Panc1 (cell line): ENCODE measurements at regions not wholly inside any gene's neighbourhood (a gene's known extent, or its start where the extent isn't known, plus 50 kb on each side); places are given as distances from the start of the nearest gene placed in this dataset.

Source experiments
- ATAC-seq: fragments of 200-7000 bp; cut with Tn5 transposase; 2 replicates; pipeline ENCODE4 v1.9.1; 2020; ENCODE audit warnings: mild to moderate bottlenecking, moderate library complexity
- BruUV-seq: library from RNA; stranded (reverse); fragments of 400-500 nt; replicated peaks from 2 replicates; lab custom pipeline; 2021; lab: Mats Ljungman, UMichigan
- CTCF ChIA-PET: fragments of 300-600 bp; sonication (Branson Sonifier 250); formaldehyde crosslinking; loops from one replicate; lab custom pipeline; 2022; ENCODE audit warnings: antibody characterized with exemption; lab: Charles Lee
- POLR2A ChIA-PET: fragments of 300-600 bp; sonication (Branson Sonifier 250); formaldehyde crosslinking; loops from one replicate; lab custom pipeline; 2022; ENCODE audit warnings: antibody characterized with exemption; lab: Charles Lee
- DNase-seq: peaks from one replicate; pipeline ENCODE4 v3.0.0-alpha.2; 2010; ENCODE audit warnings: low read depth, low spot score
- H3K27ac ChIP-seq: 2 replicates; pipeline ENCODE4 v1.5.1; 2011; ENCODE audit warnings: mild to moderate bottlenecking, low read length, inconsistent platforms
- H3K27me3 ChIP-seq: fragments of 200-500 bp; sonication (Bioruptor generic); 2 replicates; pipeline ENCODE4 v1.6.0; 2014; ENCODE audit warnings: low read length, inconsistent platforms; ENCODE audit not compliant: control insufficient read depth, insufficient read depth
- H3K36me3 ChIP-seq: fragments of 200-500 bp; sonication (Bioruptor generic); 2 replicates; pipeline ENCODE4 v1.5.1; 2014; ENCODE audit warnings: inconsistent platforms, mild to moderate bottlenecking, low read length, moderate library complexity; ENCODE audit not compliant: control insufficient read depth, insufficient read depth
- H3K4me1 ChIP-seq: 2 replicates; pipeline ENCODE4 v1.5.1; 2011; ENCODE audit warnings: inconsistent platforms, mild to moderate bottlenecking, low read length, moderate library complexity; ENCODE audit not compliant: control insufficient read depth, insufficient read depth
- H3K4me3 ChIP-seq, 2 experiments: 2 replicates each; pipeline ENCODE4 v1.5.1; 2011 to 2012; ENCODE audit warnings: low read depth in 2 of 2, low read length in 2 of 2, mild to moderate bottlenecking in 2 of 2, inconsistent platforms in 1 of 2, moderate library complexity in 1 of 2
- H3K9me3 ChIP-seq: fragments of 200-500 bp; sonication (Bioruptor generic); 2 replicates; pipeline ENCODE4 v1.5.1; 2014; ENCODE audit warnings: low read depth, mild to moderate bottlenecking, inconsistent platforms, low read length, moderate library complexity; ENCODE audit not compliant: control insufficient read depth, insufficient read depth
- POLR2AphosphoS5 ChIP-seq: IDR thresholded peaks from 2 replicates; pipeline ENCODE4 v1.6.1; 2012; ENCODE audit warnings: mild to moderate bottlenecking, low read depth, low read length, moderate library complexity
- SIN3A ChIP-seq: IDR thresholded peaks from 2 replicates; pipeline ENCODE4 v1.6.1; 2012; ENCODE audit warnings: low read depth, mild to moderate bottlenecking, low read length, moderate library complexity, borderline replicate concordance; ENCODE audit not compliant: insufficient read depth
- TCF7L2 ChIP-seq: IDR thresholded peaks from 2 replicates; pipeline ENCODE4 v1.6.1; 2011; ENCODE audit warnings: mild to moderate bottlenecking, low read depth, low read length, inconsistent platforms
- in situ Hi-C: cut with HindIII; loops from 2 replicates; pipeline ENCODE4 v1.10.0; 2016; ENCODE audit warnings: low sequenced_read_pairs, low pct_unique_long_range_greater_than_20kb
- intact Hi-C: fragments of 100-400 bp; cut with micrococcal nuclease; formaldehyde crosslinking; loops from one replicate; pipeline ENCODE4 v1.10.0; 2022; ENCODE audit not compliant: unreplicated experiment
- TF ChIP-seq, protein P1 (sequence below): fragments of 450-650 bp; IDR thresholded peaks from 2 replicates; pipeline ENCODE4 v1.5.1; 2017; ENCODE audit warnings: mild to moderate bottlenecking
- TF ChIP-seq, protein P2 (sequence below), 2 experiments: IDR thresholded peaks; 2 replicates each; pipeline ENCODE4 v1.6.1; 2011 to 2012; ENCODE audit warnings: low read depth in 2 of 2, control low read depth in 1 of 2, low read length in 1 of 2, mild to moderate bottlenecking in 1 of 2, moderate library complexity in 1 of 2; ENCODE audit not compliant: insufficient read depth in 1 of 2

DNA sequence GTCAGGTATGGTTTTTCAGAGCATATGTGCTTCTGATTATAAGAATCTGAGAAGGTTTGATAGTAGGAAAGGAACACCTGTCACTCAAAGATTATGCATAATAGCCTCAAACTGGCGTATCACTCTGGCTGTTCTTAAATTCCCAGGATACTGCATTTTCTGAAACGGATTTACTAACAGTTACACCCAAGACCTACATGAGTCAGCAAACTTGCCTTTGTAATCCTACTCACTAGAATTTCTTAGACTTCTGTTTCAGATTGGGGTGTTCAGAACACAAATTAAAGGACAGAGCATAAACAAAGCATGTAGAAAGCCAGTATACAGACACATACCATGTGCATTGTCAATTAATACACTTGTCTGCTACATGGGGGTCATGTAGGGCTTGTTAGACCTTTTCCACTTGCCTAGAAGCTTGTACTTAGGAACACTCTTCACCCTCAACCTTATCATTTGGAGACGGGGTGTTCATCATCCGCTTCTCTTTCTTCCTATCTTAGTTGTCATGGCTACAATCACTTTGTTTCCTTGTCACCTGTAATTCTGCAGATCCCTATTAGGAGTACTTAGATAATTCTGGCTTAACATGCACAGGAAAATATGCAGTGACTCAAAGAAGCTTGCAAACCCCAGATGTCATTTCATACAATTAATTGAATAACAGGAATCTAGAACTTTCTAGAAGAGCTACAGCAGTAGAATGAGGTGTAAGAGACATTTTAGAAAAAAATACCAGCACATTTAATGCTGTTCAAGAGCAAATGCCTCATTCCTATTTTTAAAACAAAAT is 593.0 kb upstream of the TENM3 start:
- no peaks in the 10 kb centered on the region for H3K4me1 ChIP-seq
- TF ChIP-seq SIN3A (no peak), POLR2AphosphoS5 (no peak), TCF7L2 (no peak)
- TF ChIP-seq, protein P1, sequence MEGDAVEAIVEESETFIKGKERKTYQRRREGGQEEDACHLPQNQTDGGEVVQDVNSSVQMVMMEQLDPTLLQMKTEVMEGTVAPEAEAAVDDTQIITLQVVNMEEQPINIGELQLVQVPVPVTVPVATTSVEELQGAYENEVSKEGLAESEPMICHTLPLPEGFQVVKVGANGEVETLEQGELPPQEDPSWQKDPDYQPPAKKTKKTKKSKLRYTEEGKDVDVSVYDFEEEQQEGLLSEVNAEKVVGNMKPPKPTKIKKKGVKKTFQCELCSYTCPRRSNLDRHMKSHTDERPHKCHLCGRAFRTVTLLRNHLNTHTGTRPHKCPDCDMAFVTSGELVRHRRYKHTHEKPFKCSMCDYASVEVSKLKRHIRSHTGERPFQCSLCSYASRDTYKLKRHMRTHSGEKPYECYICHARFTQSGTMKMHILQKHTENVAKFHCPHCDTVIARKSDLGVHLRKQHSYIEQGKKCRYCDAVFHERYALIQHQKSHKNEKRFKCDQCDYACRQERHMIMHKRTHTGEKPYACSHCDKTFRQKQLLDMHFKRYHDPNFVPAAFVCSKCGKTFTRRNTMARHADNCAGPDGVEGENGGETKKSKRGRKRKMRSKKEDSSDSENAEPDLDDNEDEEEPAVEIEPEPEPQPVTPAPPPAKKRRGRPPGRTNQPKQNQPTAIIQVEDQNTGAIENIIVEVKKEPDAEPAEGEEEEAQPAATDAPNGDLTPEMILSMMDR, result no peak
- TF ChIP-seq, protein P2, sequence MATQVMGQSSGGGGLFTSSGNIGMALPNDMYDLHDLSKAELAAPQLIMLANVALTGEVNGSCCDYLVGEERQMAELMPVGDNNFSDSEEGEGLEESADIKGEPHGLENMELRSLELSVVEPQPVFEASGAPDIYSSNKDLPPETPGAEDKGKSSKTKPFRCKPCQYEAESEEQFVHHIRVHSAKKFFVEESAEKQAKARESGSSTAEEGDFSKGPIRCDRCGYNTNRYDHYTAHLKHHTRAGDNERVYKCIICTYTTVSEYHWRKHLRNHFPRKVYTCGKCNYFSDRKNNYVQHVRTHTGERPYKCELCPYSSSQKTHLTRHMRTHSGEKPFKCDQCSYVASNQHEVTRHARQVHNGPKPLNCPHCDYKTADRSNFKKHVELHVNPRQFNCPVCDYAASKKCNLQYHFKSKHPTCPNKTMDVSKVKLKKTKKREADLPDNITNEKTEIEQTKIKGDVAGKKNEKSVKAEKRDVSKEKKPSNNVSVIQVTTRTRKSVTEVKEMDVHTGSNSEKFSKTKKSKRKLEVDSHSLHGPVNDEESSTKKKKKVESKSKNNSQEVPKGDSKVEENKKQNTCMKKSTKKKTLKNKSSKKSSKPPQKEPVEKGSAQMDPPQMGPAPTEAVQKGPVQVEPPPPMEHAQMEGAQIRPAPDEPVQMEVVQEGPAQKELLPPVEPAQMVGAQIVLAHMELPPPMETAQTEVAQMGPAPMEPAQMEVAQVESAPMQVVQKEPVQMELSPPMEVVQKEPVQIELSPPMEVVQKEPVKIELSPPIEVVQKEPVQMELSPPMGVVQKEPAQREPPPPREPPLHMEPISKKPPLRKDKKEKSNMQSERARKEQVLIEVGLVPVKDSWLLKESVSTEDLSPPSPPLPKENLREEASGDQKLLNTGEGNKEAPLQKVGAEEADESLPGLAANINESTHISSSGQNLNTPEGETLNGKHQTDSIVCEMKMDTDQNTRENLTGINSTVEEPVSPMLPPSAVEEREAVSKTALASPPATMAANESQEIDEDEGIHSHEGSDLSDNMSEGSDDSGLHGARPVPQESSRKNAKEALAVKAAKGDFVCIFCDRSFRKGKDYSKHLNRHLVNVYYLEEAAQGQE (IDR thresholded peaks at IDR 0.05; ENCODE audit: insufficient read depth in 1 of 2, low read depth in 2 of 2, low read length in 1 of 2), result no peak
- H3K4me3 ChIP-seq, result no peak overlapping the region
- H3K36me3 ChIP-seq, result no peaks in the 10 kb centered on the region
- no peaks in the 10 kb centered on the region for H3K27me3 ChIP-seq
- H3K27ac ChIP-seq, result no peak overlapping the region
- POLR2A ChIA-PET, result no interaction called here
- CTCF ChIA-PET, result no interaction called here
- intact Hi-C loops, result no loop called here
- DNase-seq (no peak), ATAC-seq (no peak)
- H3K9me3 ChIP-seq, result no peaks in the 10 kb centered on the region
- no TSS peak for BruUV-seq
- in situ Hi-C loops, result no loop called here

DNA sequence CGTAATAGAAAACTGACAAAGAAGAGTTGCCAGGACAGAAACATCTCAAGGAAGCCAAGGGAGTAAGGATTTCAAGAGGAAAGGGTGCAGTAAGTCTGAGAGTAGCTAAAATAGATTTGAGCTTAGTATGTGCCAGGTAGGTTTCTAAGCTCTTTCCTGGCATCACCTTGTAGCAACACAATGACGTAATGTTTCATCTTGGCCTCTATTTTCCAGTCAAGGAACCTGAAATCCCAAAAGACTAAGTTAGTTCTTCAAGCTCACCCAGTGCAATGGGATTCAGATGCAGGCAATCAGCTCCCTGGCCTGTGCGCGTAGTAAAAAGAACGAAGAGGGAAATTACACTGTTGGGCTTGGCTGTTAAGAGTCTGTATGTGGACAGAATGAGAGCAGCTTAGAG is 586.5 kb upstream of the TENM3 start:
- intact Hi-C loops, result no loop called here
- CTCF ChIA-PET, result no interaction called here
- BruUV-seq, result no TSS peak
- Histone ChIP-seq H3K27ac (no peak overlapping the region), H3K4me3 (no peak overlapping the region), H3K36me3 (no peaks in the 10 kb centered on the region), H3K27me3 (no peaks in the 10 kb centered on the region), H3K9me3 (no peaks in the 10 kb centered on the region), H3K4me1 (no peaks in the 10 kb centered on the region)
- ATAC-seq, result no peak
- no peak for DNase-seq
- in situ Hi-C loops, result no loop called here
- POLR2A ChIA-PET, result no interaction called here
- TF ChIP-seq, protein P2 (IDR thresholded peaks at IDR 0.05; ENCODE audit: insufficient read depth in 1 of 2, low read depth in 2 of 2, low read length in 1 of 2), result no peak
- TF ChIP-seq, protein P1, result no peak
- no peak for TF ChIP-seq SIN3A
- no peak for TF ChIP-seq TCF7L2
- TF ChIP-seq POLR2AphosphoS5, result no peak
